GM11168 (cell line): ENCODE measurements at regions not wholly inside any gene's neighbourhood (a gene's known extent, or its start where the extent isn't known, plus 50 kb on each side); places are given as distances from the start of the nearest gene placed in this dataset.

Experiments
- in situ Hi-C: fragments of 300-500 bp; cut with MboI; formaldehyde crosslinking; loops from one replicate; pipeline ENCODE4 v1.12.0; 2022; ENCODE audit warnings: low sequenced_read_pairs; ENCODE audit not compliant: unreplicated experiment

GRCh38 chr11:69963533-69964246 lies 114.4 kb upstream of the ANO1 start:
- in situ Hi-C loops = no loop called here

GRCh38 chr11:69964247-69964643 lies 113.9 kb upstream of the ANO1 start:
- in situ Hi-C loops = no loop called here

GRCh38 chr11:69965821-69966582 lies 112.1 kb upstream of the ANO1 start:
- in situ Hi-C loops = no loop called here

- in situ Hi-C loops = no loop called here
Measured at GRCh38 chr11:69966583-69966835, 111.6 kb upstream of the ANO1 start.

GRCh38 chr11:69966910-69967483 lies 111.1 kb upstream of the ANO1 start:
- in situ Hi-C loops = no loop called here

- in situ Hi-C loops = no loop called here
Measured at GRCh38 chr11:69967484-69967883, 110.6 kb upstream of the ANO1 start.

- in situ Hi-C loops = no loop called here
Measured at GRCh38 chr11:69968396-69969347, 109.4 kb upstream of the ANO1 start.

- in situ Hi-C loops = no loop called here
Measured at GRCh38 chr11:69969890-69970784, 108.0 kb upstream of the ANO1 start.

GRCh38 chr11:69970785-69971535 lies 107.2 kb upstream of the ANO1 start:
- in situ Hi-C loops = no loop called here

- in situ Hi-C loops = no loop called here
Measured at GRCh38 chr11:69971741-69972140, 106.4 kb upstream of the ANO1 start.

GRCh38 chr11:69972351-69972802 lies 105.7 kb upstream of the ANO1 start:
- in situ Hi-C loops = no loop called here

- in situ Hi-C loops = no loop called here
Measured at GRCh38 chr11:69974528-69974927, 103.6 kb upstream of the ANO1 start.

- in situ Hi-C loops = no loop called here
Measured at GRCh38 chr11:69975822-69976221, 102.3 kb upstream of the ANO1 start.

- in situ Hi-C loops = no loop called here
Measured at GRCh38 chr11:69976794-69977193, 101.3 kb upstream of the ANO1 start.

- in situ Hi-C loops = no loop called here
Measured at GRCh38 chr11:69977951-69978350, 100.2 kb upstream of the ANO1 start.

- in situ Hi-C loops = no loop called here
Measured at GRCh38 chr11:69978841-69979614, 99.1 kb upstream of the ANO1 start.

GRCh38 chr11:69979632-69980031 lies 98.5 kb upstream of the ANO1 start:
- in situ Hi-C loops = no loop called here

- in situ Hi-C loops = no loop called here
Measured at GRCh38 chr11:69981119-69981784, 96.9 kb upstream of the ANO1 start.
